Renal cortex interstitium (tissue), 11 donors: ENCODE measurements at regions not wholly inside any gene's neighbourhood (a gene's known extent, or its start where the extent isn't known, plus 50 kb on each side); places are given as distances from the start of the nearest gene placed in this dataset.

Experiments
- DNase-seq, 11 donors: peaks; one replicate each; pipeline ENCODE4 v3.0.0-alpha.2; 2013; ENCODE audit warnings: low read depth in 9 of 11, low spot score in 4 of 11; ENCODE audit errors: extremely low read depth in 1 of 11

DNA sequence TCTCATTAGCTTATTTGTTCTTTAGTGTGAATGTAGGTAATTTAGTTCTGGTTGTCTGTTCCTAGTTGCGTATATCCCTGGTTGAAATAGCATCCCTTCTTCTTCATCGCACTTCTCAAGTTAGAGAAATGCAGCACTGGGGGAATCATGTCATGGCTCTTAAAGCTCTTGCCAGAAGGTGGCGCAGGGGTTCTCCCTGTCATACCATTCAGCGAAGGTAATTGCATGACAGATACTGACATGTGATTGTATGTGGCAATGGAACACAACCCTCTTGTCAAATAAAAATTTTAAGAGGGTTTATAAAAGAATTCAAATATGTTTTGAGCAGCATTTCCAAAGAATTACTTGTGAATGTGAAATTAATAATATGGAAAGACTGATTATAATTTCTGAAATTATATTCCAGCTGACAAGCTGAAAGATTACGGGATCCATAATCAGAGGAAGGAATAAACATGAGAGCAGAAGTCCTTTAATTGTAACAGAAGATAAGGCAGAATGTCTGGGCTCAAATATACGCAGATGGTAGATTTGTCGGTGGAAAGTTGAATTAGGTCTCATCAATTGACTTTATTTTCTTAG lies 411.7 kb downstream of the DSEL start:
- peak in 10 of 11 donors; percentile 7 to 46 (median 18) for DNase-seq

DNA sequence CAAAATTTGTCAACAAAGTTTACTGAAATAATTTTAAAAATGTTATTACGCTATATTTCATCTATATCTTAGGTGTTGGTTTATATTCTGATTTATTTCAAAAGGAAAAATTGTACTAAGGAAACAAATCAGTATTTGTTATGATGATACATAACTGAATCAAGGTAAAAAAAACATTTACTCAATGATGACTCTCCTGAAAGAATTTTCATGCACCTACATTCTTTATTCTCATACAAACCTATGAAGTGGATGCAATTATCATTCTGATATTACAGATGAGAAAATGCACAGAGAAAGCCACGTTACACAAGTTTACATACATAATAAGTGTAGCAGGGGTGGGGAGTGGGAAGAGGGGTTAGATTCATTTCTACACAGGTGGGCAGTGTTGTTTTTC lies 422.4 kb downstream of the DSEL start:
- no peak for DNase-seq

DNA sequence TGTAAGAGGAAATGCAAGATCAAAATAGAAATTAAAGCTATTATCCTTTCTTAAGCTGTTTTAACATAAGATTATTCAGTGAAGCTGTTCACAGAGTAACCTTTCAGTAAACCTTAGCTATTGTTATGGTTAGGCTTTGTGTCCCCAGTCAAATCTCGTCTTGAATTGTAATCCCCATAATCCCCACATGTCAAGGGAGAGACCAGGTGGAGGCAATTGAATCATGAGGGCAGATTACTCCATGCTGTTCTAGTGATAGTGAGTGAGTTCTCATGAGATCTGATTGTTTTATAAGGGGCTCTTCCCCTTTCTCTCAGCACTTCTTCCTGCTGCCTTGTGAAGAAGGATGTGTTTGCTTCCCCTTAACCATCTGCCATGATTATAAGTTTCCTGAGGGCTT lies 424.4 kb downstream of the DSEL start:
- DNase-seq: no peak

DNA sequence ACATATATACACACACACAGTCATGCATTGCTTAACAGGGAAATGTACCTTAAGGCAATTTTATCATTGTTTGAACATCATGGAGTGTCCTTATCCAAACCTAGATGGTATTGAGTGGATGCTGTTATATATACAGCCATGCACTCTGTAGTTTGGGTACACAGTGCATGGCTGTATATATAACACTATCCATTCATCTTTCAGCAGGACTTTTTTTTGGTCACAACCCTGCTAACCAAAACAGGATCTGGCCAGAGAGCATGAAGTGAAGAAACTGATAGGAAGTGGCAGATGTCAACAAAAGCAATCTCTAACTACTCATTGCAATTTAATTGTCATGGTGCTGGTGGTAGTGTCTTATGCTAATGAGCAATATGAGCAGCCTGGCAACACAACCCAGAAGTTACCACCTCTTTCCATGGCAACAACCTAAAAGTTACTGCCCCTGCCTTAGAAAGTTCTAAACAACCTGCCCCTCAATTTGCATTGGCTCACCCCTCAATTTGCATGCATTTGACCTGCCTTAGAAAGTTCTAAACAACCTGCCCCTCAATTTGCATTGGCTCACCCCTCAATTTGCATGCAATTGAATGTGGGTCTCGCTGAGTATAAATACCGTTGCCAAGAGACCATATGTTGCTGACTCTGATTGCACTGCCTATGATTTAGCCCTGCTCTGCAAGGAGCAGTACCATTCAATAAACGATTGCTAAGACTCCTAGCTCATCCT lies 434.9 kb downstream of the DSEL start:
- DNase-seq: no peak

DNA sequence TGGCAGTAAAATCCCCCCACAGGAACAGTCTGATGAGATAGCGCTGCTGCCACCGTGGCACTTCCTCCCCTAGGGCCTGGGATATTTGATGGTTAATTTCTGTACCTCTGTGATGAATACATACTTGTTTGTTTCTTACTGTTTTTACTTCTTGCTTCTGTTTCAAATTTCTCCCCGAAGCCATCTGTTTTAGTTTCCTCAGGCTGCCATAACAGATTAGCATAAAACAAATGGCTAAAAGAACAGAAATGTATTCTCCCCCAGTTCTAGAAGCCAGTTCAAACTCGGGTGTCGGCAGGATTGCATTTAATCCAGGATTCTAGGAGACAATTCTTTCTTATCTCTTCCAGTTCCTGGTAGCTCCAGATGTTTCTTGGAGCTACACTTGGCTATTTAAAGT lies 435.9 kb downstream of the DSEL start:
- DNase-seq: no peak

DNA sequence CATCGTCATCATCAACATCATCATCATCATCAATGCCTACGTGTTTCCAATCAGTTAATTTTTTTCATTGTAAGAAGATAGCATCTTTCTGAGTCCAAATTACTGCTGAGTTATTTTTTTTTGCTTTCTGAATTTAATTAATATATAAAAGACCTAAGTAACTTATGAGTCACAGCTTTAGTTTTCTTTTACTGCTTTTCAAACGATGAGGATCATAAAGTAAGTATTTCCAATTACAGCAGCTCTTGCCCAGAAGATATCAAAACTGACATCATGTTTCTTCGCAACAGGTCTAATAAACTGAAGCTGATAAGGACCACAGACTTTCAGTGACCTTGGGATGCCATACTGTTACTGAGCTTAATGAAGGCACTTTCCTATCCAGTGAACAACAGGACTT lies 442.2 kb downstream of the DSEL start:
- DNase-seq: no peak

DNA sequence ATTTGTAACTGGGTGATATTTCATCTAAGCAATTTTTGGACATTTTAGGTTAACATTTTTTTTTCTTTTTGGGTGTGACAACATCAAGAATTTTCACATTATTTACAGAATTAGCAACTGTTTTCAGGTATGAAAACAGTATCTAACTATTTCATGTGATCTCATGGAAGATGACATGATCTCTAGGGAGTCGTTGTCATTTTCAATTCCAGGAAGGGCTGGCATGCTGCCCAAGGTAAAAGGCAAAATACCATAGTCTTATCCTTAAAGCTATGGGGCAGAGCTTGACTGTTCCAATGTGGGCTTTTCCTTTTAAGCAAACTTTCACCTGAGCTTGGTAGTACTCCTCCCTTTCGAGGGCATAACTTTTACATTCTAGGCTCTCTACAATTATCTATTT lies 443.7 kb downstream of the DSEL start:
- no peak for DNase-seq

DNA sequence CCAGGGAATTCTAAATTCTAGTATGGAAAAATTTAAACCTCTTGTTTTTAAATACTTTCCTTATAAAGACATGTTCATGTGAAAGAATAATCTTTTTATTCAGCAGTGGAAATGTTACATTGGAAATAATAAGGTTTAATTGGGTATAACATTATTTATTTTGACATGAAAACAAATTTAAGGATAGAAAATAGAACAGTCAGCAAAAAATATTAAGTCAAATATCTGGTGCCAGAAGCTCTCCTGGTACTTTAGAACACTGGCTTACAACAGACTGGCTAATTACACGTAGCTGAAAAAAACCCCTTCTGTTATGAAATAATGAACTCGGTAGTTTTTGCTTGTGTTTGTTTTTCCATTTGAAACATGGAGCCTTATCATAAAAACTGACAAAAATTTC lies 447.9 kb downstream of the DSEL start:
- no peak for DNase-seq

DNA sequence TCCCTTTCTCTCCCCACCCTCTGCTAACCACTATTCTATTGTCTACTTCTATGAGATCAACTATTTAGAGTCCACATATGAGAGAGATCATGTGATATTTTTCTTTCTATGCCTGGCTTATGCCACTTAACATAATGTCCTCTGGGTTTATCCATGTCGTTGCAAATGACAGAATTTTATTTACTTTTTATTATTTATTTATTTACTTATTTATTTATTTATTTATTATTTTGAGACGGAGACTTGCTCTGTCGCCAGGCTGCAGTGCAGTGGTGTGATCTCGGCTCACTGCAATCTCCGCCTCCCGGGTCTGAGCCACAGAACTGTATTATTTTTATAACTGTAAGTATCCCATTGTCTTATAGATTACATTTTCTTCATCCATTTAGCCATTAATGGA lies 443.4 kb upstream of the CDH19 start:
- no peak for DNase-seq

DNA sequence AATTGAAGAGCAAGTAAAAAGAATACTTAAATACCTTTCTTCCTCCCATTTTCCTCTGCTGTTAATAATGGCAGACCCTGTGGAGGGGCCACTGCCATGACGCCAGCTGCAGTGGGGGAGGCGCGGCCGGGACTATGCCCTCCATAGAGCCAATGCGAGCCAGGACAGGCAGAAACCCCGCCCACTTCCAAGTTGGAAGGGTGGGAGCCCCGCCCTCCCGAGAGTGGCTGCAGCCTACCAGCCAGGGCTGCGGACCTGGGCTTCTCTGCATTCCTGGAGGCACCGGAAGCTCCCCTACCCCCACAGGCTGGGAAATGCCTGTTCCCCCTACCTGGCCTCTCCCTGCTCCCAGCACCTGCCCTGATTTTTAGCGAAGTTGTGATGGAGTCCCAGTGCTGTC lies 439.4 kb upstream of the CDH19 start:
- DNase-seq: no peak

DNA sequence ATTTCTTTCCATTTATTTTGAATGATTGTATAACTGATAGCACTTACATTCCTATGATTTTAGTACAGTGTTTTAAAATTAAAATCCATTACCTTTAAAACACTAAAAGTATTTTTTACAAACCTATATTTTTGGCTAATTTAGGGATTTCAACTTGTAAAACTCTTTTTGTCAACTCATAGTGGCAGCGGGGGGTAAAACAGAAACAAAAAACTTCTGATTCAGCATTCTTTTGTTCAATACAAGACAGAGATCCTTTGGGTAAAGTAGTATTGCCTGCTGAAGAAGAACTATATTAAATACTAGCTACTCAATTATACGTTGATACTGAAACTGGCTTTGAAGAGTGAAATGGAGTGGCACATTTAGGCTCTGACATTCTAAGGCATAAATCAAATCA lies 437.4 kb upstream of the CDH19 start:
- DNase-seq: no peak

DNA sequence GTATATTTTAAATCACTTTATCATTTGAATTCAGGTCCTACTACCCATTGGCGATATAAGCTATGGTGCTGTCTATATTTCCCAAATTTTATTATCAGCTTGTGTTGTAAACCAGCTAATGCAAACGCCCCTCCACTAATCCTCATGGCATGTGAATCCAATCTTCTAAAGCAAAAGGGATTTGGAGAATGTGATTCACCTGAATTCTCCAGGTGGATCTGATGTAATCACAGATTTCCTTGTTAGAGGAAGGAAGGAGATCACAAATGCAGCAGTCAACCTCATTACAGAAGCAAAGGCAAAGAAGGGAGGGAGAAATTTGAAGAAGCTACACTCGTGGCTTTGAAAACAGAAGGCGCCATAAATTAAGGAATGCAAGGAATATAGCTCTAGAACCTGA lies 431.1 kb upstream of the CDH19 start:
- no peak for DNase-seq

DNA sequence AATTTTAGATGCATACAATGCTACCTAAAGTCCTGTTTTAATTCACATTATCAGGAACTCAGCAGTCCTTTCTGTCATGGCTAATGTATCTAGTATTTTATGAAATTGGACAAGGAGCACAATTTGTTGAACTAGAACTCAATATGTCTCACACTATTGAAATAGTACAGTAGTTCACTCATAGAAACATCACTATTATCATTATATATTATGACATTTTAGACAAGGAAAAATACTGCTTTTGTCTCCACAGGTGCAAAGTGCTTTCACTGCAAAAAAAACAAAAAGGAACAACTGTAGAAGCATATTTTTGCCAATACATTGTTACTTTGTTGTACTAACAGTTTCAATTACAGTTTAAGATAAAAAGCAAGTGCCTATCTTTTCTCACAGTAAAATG lies 419.2 kb upstream of the CDH19 start:
- no peak for DNase-seq

DNA sequence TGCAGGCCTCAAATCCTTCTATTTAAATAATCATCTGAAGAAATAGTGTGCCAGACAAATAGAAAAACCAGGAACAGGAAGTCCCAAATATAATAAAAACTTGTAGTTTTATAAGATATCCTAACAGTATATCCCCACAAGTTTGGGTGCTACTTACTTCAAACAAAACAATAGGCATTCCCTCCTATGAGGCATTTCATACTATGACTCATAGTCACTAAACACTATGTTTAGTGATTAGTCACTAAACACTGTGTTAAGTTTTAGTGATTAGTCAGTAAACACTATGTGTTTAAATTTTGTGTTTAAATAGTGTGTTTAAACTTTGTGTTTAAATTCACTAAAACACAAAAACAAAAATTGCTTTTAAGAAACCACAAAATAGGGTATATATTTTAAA lies 407.0 kb upstream of the CDH19 start:
- no peak for DNase-seq

DNA sequence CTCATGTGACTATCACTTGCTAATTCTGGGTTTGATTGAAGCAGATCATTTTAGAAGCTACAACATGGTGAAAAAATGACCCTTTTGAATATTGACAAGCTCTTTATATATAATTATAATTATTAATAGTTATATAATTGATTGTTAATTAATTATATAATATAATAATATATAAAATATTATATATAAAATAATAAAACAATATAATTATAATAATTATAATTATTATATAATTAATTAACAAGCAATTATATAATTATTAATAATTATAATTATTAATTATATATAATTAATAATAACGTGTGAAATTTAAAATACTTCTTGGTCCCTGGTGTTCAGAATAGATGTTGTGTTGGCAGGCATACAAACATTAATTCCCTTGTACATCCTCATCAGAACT lies 404.1 kb upstream of the CDH19 start:
- no peak for DNase-seq

DNA sequence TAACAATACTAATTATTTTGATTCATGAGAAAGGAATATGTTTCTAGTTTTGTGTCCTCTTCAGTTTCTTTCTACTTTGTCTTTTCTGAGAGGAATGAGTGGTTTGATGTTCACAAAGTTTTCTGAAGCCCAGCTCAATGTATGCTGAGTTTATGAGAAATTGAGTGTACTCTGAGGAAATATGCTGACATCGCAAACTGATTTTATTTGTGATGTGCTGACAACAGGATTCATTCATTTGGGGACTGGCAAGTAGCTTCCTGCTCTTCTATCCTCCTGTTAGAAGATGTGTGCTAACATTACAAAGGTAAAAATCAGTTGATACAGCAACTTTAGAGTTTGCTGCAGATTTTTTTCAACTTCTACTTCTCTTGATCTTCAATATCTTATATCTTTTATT lies 403.2 kb upstream of the CDH19 start:
- DNase-seq: no peak

DNA sequence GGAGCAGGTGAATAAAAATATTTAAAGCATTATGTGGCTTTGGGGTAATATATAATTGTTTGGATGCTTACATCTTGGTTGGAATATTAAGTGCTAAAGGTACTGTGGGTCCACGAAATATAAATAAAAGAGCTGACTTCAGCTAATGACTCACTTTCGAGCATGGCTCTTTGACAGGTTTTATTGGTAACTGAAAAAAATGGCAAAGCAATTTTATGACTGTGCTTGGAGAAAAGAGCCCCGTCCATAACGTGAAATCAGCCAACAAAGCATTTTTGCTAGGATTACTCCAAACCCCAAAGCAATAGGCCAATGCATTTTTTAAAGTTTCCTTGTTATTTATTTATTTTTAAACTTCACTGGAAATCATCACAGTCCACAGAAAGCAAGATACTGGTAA lies 397.2 kb upstream of the CDH19 start:
- no peak for DNase-seq

DNA sequence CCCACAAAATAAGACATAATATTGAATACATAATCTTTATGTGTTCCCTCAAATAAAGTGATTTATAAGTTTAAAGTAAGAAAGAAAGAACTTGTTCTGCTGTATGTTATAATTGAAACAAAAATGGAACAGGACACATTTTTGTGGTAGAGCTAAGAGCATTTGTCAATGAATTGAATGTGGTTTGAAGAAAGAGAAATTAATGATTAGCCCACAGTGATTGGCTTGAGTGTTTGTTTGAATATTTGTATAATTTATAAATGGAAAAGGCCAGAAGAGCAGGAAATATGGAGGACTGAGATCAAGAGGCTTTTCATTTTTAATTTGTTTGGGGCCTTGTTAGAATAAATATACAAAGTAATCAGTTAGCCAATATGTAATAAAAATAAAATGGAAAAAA lies 395.1 kb upstream of the CDH19 start:
- DNase-seq: no peak

DNA sequence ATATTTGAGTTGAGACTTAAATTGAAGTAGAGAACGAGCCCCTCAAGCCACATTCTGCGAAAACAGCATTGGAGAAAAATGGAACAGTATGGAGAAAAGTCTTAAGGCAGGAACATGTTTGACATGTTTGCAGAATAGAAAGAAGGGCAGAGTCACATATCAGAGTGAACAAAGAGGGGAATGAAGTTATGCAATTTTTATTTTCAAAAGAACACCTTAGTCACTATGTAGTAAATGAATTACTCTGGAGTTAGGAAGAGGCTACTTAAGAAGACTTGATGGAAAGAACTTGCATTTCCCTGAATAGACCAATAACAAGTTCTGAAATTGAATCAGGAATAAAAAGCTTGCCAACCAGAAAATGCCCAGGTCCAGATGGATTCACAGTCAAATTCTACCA lies 391.4 kb upstream of the CDH19 start:
- DNase-seq: no peak

DNA sequence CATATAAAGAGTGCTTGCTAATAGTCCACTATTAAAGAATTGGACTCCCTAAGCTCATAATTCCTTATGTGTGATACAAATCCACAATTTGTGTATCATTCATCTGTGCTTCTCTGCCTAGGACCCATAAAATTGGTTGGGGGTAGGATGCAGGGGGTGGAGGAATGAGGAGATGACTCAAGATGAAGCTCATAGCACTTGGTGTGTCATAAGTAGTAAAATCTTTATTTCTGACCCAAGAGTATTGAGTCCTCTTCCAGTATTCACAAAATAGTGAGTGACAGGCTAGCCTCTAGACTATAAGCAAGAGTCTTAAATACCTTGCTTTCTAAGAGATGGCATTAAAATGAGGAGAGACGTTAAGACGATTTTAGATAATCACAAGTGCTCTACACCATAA lies 390.9 kb upstream of the CDH19 start:
- DNase-seq: no peak

DNA sequence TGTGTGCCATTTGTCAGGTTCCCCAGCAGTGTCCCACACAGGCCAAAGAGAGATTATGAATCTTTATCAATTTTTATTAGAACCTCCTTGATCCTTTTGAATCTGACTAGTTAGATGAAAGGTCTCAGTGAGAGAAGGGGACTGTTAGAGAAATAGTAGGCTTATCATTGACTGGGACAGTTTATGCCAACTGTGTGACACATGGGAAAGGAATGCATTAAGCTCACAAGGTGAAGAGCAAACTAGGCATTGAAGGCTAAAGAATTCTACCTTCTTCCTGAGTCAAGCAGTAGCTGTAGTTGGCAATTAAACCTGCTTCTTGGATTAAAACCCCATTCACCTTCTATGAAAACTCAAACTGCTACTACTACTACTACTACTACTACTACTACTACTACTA lies 389.6 kb upstream of the CDH19 start:
- DNase-seq: no peak
